ENCODE measurements at regions not wholly inside any gene's neighbourhood (a gene's known extent, or its start where the extent isn't known, plus 50 kb on each side); places are given as distances from the start of the nearest gene placed in this dataset.

DNA sequence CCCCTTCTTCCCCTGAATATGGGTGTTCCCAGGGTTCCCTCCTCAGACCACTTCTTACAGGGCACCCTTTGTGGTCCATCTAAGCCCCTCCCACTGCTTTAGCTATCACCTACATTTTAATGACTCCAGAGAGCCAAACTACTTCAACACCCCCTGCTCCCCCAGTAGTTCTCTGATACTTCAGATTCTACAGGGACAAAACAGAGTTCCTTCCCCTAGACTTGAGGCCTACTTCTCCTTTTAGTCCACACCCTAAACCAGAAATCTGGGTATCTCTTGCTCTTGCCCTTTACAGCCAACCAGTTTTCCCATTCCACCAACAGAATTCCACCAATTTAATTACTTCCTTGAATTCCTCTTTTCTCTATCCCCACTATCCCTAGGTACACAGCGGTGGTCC, 107.2 kb downstream of the KCNRG start:
- Histone ChIP-seq H3K9me3 (ENCODE audit: control insufficient read depth in 4 of 4, insufficient read depth in 3 of 4, low read length in 3 of 4) (no peaks in the 10 kb centered on the region), H3K4me3 (no peak overlapping the region), H3K9ac (ENCODE audit: insufficient read depth in 1 of 2, low read length in 2 of 2) (peak overlapping the region in 1 of 2 donors; percentile 99), H3K27ac (ENCODE audit: low read depth in 1 of 2, low read length in 1 of 2) (peak overlapping the region in 1 of 2 donors; percentile 100), H3K4me1 (ENCODE audit: control insufficient read depth in 5 of 5, insufficient read depth in 5 of 5, low read length in 5 of 5) (peaks cover 7 to 42% (median 14%) of the 10 kb centered on the region in 5 donors), H3K36me3 (ENCODE audit: control insufficient read depth in 4 of 4, insufficient read depth in 4 of 4, low read length in 4 of 4) (peaks cover 0 to 6% (median under 1%) of the 10 kb centered on the region in 4 donors), H3K27me3 (ENCODE audit: control insufficient read depth in 3 of 3, insufficient read depth in 3 of 3, low read length in 2 of 3) (peaks cover 0 to under 1% (median 0%) of the 10 kb centered on the region in 3 donors)
- no peak for DNase-seq
- TF ChIP-seq, protein P1, sequence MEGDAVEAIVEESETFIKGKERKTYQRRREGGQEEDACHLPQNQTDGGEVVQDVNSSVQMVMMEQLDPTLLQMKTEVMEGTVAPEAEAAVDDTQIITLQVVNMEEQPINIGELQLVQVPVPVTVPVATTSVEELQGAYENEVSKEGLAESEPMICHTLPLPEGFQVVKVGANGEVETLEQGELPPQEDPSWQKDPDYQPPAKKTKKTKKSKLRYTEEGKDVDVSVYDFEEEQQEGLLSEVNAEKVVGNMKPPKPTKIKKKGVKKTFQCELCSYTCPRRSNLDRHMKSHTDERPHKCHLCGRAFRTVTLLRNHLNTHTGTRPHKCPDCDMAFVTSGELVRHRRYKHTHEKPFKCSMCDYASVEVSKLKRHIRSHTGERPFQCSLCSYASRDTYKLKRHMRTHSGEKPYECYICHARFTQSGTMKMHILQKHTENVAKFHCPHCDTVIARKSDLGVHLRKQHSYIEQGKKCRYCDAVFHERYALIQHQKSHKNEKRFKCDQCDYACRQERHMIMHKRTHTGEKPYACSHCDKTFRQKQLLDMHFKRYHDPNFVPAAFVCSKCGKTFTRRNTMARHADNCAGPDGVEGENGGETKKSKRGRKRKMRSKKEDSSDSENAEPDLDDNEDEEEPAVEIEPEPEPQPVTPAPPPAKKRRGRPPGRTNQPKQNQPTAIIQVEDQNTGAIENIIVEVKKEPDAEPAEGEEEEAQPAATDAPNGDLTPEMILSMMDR (IDR thresholded peaks at IDR 0.05; ENCODE audit: control extremely low read depth, extremely low read depth) = no peak
- ATAC-seq (ENCODE audit: insufficient read depth, low FRiP score) = no peak
- WGBS, 2 donors = 90 to 93% methylated on average over 1 of the region's 1 CpG

DNA sequence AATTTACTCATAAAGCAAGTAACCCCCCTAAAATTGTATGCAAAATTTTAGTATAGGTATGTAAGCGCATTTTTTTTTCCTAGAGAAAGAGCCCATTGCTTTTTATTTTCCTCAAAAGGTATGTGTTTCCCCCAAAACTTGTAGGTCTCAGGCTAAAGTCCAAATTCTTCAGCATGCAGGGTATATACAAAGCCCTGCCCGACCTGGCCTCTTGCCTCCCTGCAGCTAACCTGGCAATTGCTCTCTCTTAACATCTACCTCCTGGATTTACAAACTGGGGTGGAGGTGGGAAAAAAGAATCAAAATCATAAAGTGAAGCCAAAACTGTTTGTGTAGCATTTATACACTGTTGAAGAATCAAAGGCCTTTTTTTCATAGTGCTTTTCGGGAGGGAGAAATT, 107.8 kb downstream of the KCNRG start:
- Histone ChIP-seq H3K27me3 (ENCODE audit: control insufficient read depth in 3 of 3, insufficient read depth in 3 of 3, low read length in 2 of 3) (peaks cover 0 to 4% (median 3%) of the 10 kb centered on the region in 3 donors), H3K9ac (ENCODE audit: insufficient read depth in 1 of 2, low read length in 2 of 2) (peak overlapping the region in 1 of 2 donors; percentile 99), H3K4me3 (no peak overlapping the region), H3K4me1 (ENCODE audit: control insufficient read depth in 5 of 5, insufficient read depth in 5 of 5, low read length in 5 of 5) (peaks cover 11 to 47% (median 14%) of the 10 kb centered on the region in 5 donors), H3K36me3 (ENCODE audit: control insufficient read depth in 4 of 4, insufficient read depth in 4 of 4, low read length in 4 of 4) (peaks cover 0 to 6% (median under 1%) of the 10 kb centered on the region in 4 donors), H3K9me3 (ENCODE audit: control insufficient read depth in 4 of 4, insufficient read depth in 3 of 4, low read length in 3 of 4) (no peaks in the 10 kb centered on the region), H3K27ac (ENCODE audit: low read depth in 1 of 2, low read length in 1 of 2) (peak overlapping the region; percentile 37 to 100)
- ATAC-seq (ENCODE audit: insufficient read depth, low FRiP score) (no peak), DNase-seq (no peak)
- 58 to 62% methylated on average over 3 of the region's 3 CpGs for WGBS, 2 donors
- TF ChIP-seq, protein P1 (IDR thresholded peaks at IDR 0.05; ENCODE audit: control extremely low read depth, extremely low read depth) = no peak

DNA sequence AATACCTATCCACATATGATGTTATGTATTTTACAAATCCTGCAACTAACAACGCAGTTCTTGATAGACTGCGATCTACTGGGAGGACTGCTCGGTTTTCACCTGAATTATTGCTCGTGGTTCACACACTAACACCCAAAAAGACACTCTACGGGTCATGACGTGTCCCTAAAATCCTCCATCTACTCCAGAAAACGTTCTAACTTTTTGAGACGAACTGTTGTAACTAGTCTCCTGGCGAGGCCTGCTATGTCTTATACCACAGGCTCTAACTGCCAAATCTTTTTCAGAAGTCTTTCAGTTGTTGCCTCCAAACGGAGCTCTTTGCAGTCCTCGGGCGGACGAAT, 108.2 kb downstream of the KCNRG start:
- H3K9ac ChIP-seq (ENCODE audit: insufficient read depth in 1 of 2, low read length in 2 of 2) = peak overlapping the region; percentile 78 to 99
- 3 to 5% methylated on average over 13 of the region's 13 CpGs for WGBS, 2 donors
- DNase-seq (peak in 2 of 3 donors; percentile 82 to 86), ATAC-seq (ENCODE audit: insufficient read depth, low FRiP score) (no peak)
- peaks cover 0 to 9% (median 7%) of the 10 kb centered on the region in 3 donors for H3K27me3 ChIP-seq (ENCODE audit: control insufficient read depth in 3 of 3, insufficient read depth in 3 of 3, low read length in 2 of 3)
- peak overlapping the region; percentile 64 for H3K4me3 ChIP-seq
- TF ChIP-seq, protein P1 (IDR thresholded peaks at IDR 0.05; ENCODE audit: control extremely low read depth, extremely low read depth) = no peak
- H3K4me1 ChIP-seq (ENCODE audit: control insufficient read depth in 5 of 5, insufficient read depth in 5 of 5, low read length in 5 of 5) = peaks cover 11 to 49% (median 14%) of the 10 kb centered on the region in 5 donors
- H3K27ac ChIP-seq (ENCODE audit: low read depth in 1 of 2, low read length in 1 of 2) = peak overlapping the region; percentile 99 to 100
- peaks cover 0 to 6% (median under 1%) of the 10 kb centered on the region in 4 donors for H3K36me3 ChIP-seq (ENCODE audit: control insufficient read depth in 4 of 4, insufficient read depth in 4 of 4, low read length in 4 of 4)
- no peaks in the 10 kb centered on the region for H3K9me3 ChIP-seq (ENCODE audit: control insufficient read depth in 4 of 4, insufficient read depth in 3 of 4, low read length in 3 of 4)

Measured in lung (tissue), 11 donors.